Fibroblast of the aortic adventitia (primary cell): ENCODE measurements at regions not wholly inside any gene's neighbourhood (a gene's known extent, or its start where the extent isn't known, plus 50 kb on each side); places are given as distances from the start of the nearest gene placed in this dataset.
"Not testable (repeated sequence)": the region's sequence is repeated elsewhere in the genome, so short reads cannot be mapped to it uniquely, and the experiment has no call there.

Experiments
- DNase-seq: peaks from one replicate; pipeline ENCODE4 v3.0.0-alpha.2; 2010; ENCODE audit warnings: low read depth
- H3K4me3 ChIP-seq: 2 replicates; pipeline ENCODE4 v1.5.1; 2011; ENCODE audit warnings: low read depth, mild to moderate bottlenecking, control low read depth, low read length, moderate library complexity
- TF ChIP-seq, protein P1 (sequence below): IDR thresholded peaks from 2 replicates; pipeline ENCODE4 v1.5.1; 2011; ENCODE audit warnings: mild to moderate bottlenecking, low read length, control low read depth, inconsistent platforms; ENCODE audit not compliant: insufficient read depth

DNA sequence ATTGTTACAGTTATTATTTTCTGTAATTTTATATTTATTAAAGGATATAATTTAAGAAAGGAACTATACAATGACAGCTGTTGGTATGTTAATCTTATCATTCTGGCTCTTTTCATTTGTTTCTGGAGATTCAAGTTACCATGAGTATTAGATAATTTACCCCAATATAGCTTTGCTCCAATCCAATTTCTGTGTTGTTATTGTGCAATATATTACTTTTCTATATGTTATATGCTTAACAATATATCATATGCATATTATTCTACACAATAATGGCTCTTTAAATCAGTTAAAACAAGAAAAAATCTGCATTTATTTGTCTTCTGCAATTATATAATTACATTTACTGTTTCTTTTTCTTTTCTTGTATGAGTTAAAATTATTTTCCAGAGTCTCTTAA lies 1650.9 kb downstream of the BRINP3 start:
- TF ChIP-seq, protein P1, sequence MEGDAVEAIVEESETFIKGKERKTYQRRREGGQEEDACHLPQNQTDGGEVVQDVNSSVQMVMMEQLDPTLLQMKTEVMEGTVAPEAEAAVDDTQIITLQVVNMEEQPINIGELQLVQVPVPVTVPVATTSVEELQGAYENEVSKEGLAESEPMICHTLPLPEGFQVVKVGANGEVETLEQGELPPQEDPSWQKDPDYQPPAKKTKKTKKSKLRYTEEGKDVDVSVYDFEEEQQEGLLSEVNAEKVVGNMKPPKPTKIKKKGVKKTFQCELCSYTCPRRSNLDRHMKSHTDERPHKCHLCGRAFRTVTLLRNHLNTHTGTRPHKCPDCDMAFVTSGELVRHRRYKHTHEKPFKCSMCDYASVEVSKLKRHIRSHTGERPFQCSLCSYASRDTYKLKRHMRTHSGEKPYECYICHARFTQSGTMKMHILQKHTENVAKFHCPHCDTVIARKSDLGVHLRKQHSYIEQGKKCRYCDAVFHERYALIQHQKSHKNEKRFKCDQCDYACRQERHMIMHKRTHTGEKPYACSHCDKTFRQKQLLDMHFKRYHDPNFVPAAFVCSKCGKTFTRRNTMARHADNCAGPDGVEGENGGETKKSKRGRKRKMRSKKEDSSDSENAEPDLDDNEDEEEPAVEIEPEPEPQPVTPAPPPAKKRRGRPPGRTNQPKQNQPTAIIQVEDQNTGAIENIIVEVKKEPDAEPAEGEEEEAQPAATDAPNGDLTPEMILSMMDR = no peak
- no peak for DNase-seq
- H3K4me3 ChIP-seq = no peak overlapping the region

DNA sequence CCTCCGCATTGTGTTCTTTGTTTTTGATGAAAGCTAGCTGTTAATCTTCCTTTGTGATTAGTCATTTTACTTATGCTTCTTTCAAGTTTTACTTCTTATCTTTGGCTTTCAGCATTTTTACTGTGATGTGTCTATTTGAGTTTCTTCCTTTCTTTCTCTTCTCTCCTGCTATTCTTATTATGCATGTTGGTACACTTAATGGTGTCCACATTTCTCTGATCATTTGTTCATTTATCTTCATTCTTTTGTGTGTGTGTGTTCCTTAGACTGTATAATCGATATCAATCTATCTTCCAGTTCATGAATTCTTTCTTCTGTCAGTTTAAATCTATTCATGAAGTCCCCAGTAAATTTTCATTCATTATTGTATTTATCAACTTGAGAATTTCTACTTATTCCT lies 1650.3 kb downstream of the BRINP3 start:
- no peak for DNase-seq
- no peak overlapping the region for H3K4me3 ChIP-seq
- TF ChIP-seq, protein P1 = no peak

DNA sequence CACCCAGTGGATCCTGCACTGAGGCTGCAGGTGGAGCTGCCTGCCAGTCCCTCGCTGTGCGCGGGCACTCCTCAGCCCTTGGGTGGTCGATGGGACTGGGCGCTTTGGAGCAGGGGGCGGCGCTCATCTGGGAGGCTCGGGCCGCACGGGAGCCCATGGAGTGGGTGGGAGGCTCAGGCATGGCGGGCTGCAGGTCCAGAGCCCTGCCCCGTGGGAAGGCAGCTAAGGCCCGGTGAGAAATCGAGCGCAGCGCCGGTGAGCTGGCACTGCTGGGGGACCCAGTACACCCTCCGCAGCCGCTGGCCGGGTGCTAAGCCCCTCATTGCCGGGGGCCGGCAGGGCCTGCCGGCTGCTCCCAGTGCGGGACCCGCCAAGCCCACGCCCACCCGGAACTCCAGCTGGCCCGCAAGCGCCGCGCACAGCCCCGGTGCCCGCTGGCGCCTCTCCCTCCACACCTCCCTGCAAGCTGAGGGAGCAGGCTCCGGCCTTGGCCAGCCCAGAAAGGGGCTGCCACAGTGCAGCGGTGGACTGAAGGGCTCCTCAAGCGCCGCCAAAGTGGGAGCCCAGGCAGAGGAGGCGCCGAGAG lies 1636.5 kb downstream of the BRINP3 start:
- DNase-seq, H3K4me3 ChIP-seq: not testable (repeated sequence)

DNA sequence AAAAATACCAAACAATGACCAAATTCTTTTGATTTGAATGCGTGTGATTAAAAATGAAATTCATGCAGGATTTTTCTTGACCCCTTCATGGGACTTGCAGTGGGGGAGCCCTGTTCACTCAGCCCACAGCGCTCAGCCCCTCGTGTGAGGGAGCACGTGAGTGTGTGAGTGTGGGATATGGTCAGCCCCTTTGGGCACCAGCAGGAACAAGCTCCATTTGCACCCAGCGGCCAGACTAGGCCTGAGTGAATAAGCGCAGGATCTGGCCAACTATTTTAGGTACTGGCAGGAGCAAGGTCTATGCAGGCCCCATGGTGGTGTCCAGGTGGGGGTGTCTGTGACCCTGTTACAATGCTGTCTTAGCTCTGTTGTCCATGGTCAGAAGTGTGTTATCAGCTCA lies 1631.2 kb downstream of the BRINP3 start:
- H3K4me3 ChIP-seq = no peak overlapping the region
- TF ChIP-seq, protein P1 = no peak
- no peak for DNase-seq

DNA sequence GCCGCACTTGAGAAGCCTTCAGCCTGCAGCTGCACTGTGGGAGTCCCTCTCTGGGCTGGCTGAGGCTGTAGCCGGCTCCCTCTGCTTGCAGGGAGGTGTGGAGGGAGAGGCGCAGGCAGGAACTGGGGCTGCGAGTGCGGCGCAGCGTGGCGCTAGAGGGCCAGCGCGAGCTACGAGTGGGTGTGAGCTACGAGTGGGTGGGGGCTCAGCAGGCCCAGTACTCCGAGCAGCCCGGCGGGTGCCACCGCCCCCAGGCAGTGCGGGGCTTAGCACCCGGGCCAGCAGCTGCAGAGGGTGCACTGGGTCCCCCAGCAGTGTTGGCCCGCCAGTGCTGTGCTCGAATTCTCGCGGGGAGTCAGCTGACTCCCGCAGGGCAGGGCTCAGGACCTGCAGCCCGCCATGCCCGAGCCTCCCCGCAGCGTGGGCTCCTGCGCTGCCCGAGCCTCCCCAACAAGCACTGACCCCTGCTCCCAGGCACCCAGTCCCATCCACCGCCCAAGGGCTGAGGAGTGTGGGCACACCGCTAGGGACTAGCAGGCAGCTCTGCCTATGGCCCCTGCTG lies 1620.1 kb downstream of the BRINP3 start:
- no peak overlapping the region for H3K4me3 ChIP-seq
- DNase-seq = no peak
- TF ChIP-seq, protein P1 = no peak

DNA sequence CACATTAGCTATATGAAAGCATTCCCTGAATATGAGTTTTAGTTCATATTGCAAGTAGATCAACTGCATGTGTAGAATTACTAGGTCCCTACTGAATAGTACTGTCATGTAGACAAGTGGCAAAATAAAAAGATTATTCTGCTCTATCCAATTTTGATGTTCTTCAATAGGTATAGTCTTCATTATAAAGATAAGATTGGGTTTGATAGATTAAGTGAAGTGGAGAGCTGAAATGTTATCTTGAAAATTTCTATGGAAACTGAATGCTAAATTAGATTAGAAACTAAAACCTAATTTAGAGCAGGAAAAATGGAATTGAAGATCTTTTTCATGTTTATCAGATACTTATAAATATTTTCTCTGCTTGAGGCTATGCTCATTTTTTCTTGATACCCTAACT lies 1610.0 kb downstream of the BRINP3 start:
- DNase-seq = no peak
- TF ChIP-seq, protein P1 = no peak
- H3K4me3 ChIP-seq = no peak overlapping the region

DNA sequence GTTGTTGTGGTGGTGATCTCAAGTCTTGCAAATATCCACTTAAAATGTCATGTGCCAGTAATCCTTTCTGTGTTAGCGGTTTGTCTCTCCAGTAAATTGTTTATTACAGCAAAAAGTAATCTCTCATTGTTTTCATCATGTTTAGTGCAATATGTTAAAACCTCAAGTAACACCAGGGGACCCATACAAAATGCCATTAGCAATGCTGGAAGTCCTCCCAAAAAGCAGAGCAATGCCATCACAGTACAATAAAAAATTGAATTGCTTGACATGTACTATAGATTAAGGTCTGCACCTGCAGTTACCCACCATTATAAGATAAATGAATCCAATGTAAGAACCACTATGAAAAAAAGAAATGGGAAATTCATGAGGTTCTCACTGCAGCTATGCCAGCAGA lies 1606.5 kb downstream of the BRINP3 start:
- no peak for DNase-seq
- TF ChIP-seq, protein P1 = no peak
- no peak overlapping the region for H3K4me3 ChIP-seq
